Tibial nerve (tissue), 3 donors: ENCODE measurements at regions not wholly inside any gene's neighbourhood (a gene's known extent, or its start where the extent isn't known, plus 50 kb on each side); places are given as distances from the start of the nearest gene placed in this dataset.
"Not testable (repeated sequence)": the region's sequence is repeated elsewhere in the genome, so short reads cannot be mapped to it uniquely, and the experiment has no call there.

Source experiments
- CTCF ChIP-seq, 5 experiments: fragments of 200-600 bp in 3 of 5; fragments of 450-650 bp in 2 of 5; sonication (generic) in 3 of 5; IDR thresholded peaks; one replicate each; pipeline ENCODE4 v1.5.1; 2016 to 2019; ENCODE audit warnings: antibody characterized with exemption in 5 of 5, mild to moderate bottlenecking in 3 of 5, moderate library complexity in 2 of 5
- POLR2A ChIP-seq, 2 donors: fragments of 450-650 bp; IDR thresholded peaks; one replicate each; pipeline ENCODE4 v1.6.1; 2017; ENCODE audit warnings: antibody characterized with exemption in 2 of 2, mild to moderate bottlenecking in 2 of 2, moderate library complexity in 2 of 2

GRCh38 chr2:187637771-187638170, 83.5 kb upstream of the TFPI start:
- not testable (repeated sequence) for TF ChIP-seq CTCF, POLR2A (IDR thresholded peaks at IDR 0.05)
